Fibroblast of skin of right quadriceps (primary cell): ENCODE measurements at regions not wholly inside any gene's neighbourhood (a gene's known extent, or its start where the extent isn't known, plus 50 kb on each side); places are given as distances from the start of the nearest gene placed in this dataset.
"Not testable (repeated sequence)": the region's sequence is repeated elsewhere in the genome, so short reads cannot be mapped to it uniquely, and the experiment has no call there.

Source experiments
- DNase-seq: peaks from one replicate; pipeline ENCODE4 v3.0.0-alpha.2; 2013

DNA sequence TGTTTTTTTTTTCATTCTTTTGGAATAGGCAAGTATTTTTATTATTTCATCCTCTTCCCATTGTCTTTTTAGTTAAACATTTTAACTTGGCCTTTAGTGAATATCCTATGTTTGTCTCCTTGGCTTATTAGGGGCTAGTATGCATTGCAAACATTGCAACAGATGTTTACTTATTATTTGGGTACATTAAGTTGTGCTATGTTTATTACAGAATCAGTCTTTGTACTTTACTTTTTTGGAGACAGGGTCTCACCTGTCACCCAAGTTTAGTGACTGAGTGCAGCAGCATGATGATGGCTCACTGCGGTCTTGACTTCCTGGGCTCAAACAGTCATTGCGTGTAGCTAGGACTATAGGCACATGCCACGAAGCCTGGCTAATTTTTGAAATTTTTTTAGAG is 51.1 kb upstream of the NUDT6 start:
- DNase-seq, result no peak

DNA sequence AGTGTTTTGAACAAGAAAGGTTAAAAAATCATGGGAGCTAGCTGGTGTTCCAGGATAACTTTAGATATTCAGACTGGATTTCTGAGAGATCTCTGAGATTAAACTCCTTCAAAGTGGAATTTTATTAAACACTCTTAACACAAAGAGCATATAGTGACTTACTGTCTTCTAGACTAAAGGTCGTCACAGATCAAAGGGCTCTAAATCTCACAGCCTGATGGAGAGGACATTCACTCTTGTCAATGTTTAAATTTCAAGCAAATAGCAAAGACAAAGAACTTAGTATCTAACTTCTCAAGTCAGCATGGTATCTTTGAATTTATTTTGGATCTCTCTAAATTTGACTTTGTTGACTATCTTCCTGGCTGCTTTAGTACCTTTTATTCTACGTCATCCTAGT is 53.7 kb upstream of the NUDT6 start:
- no peak for DNase-seq

- DNase-seq, result no peak
Measured at GRCh38 chr4:122977103-122977502, 54.7 kb upstream of the NUDT6 start.

DNA sequence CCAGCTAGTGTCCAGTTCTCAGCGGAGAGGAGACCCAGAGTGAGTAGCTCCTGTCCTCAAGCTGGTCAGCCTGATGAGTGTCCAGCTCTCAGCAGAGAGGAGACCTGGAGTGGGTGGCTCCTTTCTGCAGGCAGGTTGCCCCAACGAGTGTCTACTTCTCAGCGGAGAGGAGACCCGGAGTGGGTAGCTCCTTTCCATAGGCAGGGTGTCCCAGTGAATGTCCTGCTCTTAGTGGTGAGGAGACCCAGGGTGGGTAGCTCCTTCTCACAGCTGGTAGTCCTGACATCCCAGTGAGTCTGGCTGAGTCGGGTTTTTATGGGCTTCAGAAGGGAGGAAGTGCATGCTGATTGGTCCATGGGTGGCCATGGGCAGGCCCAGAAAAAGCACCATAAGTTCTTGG is 55.7 kb upstream of the NUDT6 start:
- DNase-seq, result no peak

- DNase-seq, result no peak
Measured at GRCh38 chr4:122978789-122979188, 56.4 kb upstream of the NUDT6 start.

- DNase-seq, result no peak
Measured at GRCh38 chr4:122980860-122981259, 58.5 kb upstream of the NUDT6 start.

DNA sequence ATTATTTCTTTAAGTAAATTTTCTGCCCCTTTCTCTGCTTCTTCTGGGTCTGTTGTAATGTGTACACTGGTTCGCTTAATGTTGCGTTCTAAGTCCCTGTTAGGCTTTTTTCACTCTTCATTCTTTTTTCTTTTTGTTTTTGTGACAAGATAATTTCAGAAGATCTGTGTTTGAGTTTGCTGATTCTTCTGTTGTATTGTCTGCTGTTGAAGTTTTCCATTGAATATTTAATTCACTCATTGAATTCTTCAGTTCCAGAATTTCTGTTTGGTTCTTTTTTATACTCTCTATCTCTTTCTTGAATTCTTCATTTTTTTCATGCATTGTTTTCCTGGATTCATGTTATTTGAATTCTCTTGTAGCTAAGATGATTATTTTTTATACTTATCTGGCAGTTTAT is 66.3 kb upstream of the NUDT6 start:
- DNase-seq, result no peak

GRCh38 chr4:122990891-122991290 is 68.5 kb upstream of the NUDT6 start:
- DNase-seq, result no peak

- DNase-seq, result peak; percentile 54
Measured at GRCh38 chr4:122992057-122992456, 69.7 kb upstream of the NUDT6 start.

- DNase-seq, result no peak
Measured at GRCh38 chr4:122992641-122993040, 70.2 kb upstream of the NUDT6 start.

GRCh38 chr4:122996350-122996749 is 74.0 kb upstream of the NUDT6 start:
- no peak for DNase-seq

DNA sequence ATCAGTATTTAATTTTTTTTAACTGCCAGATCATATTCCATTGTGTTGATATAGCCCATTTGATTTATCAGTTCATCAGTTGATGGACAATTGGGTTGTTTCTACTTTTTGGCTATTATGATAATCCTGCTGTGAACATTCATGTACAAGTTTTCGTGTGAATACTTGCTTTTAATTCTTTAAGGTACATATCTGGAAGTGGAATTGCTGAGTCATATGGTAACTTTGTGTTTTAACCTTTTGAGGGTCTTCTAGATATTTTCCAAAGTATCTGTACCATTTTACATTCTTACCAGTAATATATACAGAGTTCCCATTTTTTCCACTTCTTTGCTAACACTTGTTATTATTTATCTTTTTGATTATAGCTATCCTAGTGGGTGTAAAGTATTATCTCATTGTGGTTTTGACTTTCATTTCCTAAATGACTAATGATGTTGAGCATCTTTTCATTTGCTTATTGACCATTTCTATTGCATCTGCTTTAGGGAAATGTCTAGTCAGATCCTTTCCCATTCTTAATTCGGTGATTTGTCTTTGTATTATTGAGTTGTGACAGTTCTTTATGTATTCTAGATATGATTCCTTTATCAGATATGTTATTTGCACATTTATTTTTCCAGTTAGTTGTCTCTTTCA is 75.2 kb upstream of the NUDT6 start:
- DNase-seq, result no peak

DNA sequence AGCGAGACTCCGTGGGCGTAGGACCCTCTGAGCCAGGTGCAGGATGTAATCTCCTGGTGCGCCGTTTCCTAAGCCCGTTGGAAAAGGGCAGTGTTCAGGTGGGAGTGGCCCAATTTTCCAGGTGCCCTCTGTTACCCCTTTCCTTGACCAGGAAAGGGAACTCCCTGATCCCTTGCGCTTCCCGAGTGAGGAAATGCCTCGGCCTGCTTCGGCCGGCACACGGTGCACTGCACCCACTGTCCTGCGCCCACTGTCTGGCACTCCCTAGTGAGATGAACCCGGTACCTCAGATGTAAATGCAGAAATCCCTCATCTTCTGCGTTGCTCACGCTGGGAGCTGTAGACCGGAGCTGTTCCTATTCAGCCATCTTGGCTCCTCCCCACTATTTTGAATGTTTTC is 81.7 kb upstream of the NUDT6 start:
- not testable (repeated sequence) for DNase-seq

DNA sequence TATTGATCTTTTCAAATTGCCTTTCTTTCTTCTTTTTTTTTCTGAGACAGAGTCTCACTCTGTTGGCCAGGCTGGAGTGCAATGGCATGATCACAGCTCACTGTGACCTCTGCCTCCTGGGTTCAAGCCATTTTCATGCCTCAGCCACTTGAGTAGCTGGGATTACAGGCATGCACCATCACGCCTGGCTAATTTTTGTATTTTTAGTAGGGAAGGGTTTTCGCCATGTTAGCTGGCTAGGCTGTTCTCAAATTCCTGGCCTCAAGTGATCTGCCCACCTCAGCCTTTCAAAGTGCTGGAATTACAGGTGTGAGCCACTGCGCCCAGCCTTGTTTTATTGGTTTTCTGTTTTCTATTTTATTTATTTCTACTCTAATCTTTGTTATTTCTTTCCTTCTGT is 82.7 kb upstream of the NUDT6 start:
- DNase-seq, result not testable (repeated sequence)

DNA sequence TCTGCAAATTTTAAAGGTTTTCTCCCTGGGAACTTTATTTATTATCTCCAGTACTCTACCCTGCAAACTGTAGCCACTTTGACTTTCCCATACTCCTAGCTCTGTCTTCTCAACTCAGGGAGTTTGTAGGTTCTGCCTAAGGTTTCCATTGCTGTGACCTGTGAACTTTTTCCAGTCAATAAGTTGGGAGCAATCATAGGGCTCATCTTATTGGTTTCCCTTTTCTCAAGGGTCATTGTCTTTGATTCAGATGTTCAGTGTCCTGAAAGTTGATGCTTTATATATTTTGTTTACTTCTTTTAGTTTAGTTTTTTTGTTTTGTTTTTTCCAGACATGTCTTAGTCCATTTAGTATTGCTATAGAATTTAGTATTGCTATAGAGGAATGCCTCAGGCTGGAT is 85.3 kb upstream of the NUDT6 start:
- no peak for DNase-seq

GRCh38 chr4:123012416-123012815 is 90.0 kb upstream of the NUDT6 start:
- not testable (repeated sequence) for DNase-seq

DNA sequence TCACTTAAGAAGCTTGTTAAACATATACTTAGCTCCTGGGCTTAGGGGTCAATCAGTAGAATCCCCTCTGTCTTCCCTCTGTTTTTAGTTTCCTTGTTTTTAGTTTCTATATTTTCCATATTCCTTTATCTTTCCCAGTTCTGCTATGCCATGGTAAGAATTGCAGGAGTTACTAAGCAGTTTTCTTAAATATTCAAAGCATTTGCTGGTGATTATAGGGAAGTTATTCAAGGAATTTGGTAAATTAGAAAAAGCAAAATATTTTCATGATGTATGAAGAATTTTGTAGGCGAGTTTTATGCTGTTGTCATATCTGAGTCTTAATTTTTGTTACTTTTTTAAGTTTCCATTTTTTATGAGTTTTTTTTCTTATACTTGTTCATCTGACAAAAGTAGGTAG is 91.6 kb upstream of the NUDT6 start:
- peak; percentile 17 for DNase-seq

DNA sequence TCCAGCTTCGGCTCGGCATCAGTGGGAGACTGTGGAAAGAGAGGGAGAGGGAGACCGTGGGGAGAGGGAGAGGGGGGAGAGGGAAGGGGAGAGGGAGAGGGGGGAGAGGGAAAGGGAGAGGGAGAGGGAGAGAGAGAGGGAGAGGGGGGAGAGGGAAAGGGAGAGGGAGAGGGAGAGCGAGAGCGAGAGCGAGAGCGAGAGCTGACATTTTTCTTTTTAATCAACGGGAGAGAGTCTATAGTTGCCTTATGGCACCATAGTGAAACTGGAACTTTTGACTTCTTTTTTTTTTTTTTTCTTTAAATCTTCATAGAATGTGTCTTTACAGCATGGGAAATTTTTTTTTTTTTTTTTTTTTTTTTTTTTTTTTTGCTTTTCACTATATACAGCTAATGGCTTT is 94.7 kb upstream of the NUDT6 start:
- DNase-seq, result no peak

DNA sequence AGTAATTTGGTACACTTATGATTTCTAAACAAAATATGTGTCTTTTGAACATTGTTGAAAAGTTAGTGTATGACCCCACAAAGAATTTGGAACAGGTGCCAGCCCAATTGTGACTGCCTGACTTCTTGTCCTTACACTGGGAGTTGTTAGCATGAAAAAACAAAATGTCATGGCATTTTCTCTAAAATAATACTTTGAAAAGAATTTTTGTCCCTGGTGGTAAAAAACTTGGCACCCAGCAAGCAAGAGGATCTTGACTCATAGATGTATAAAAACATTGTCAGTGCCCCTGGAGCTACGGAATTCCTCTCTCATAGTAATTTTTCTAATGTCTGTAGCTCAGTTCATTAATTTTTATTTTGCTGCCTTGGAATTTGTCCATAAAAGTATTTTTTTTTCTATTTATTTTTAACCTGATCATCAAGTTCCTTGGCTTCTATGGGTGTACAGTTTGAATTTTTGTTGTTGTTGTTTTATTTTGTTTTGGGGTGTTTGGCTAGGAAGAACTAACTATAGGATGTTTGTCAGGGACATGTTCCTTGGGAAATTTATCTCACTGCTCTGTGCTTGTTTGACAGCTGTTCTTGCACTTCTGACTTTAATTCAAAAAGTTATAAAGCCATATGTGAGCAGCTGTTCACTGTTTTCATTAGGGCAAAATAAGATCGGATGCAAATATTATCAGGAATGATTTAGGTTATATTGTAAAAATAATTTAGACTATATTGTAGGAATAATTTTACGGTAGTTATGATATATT is 95.4 kb upstream of the NUDT6 start:
- DNase-seq, result peak; percentile 57

DNA sequence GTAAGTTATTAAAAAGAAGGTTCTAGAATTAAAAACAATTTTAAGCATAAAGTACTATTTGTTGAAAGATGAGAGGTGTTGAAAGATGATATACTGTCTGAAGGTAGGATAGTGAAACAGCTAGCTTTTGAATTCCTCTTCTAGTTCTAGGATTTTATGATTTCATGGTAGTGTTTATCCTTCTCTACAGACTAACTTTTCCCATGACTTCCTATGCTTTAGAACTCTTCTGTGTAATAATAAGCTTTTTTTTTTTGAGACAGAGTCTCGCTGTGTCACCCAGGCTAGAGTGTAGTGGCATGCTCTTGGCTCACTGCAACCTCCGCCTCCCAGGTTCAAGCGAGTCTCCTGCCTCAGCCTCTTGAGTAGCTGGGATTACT is 96.0 kb upstream of the NUDT6 start:
- no peak for DNase-seq

DNA sequence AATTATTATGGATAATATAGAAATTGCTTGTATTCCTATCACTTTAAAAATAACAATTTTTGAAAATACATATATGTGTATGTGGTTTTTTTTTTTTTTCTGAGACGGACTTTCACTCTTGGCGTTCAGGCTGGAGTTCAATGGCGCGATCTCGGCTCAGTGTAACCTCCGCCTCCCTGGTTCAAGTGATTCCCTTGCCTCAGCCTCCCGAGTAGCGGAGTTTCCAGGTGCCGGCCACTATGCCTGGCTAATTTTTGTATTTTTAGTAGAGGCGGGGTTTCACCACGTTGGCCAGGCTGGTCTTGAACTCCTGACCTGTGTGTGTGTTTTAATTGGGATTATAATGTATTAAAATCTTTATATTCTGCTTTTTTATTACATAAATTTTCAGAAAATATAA is 97.9 kb upstream of the NUDT6 start:
- DNase-seq, result no peak

DNA sequence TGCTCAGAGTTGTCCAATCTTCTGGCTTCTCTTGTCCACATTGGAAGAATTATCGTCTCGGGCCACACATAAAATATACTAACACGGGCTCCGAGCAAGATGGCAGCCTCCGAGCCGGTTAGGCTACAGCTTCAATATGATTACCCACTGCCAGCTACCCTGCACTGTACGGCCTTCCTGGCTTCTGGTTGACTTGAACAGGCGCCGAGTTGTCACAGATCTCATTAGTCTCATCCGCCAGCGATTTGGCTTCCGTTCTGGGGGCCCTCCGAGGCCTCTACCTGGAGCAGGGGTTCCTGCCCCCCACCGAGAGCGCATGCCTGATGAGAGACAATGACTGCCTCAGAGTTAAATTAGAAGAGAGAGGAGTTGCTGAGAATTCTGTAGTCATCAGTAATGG is 101.2 kb upstream of the NUDT6 start:
- no peak for DNase-seq

- DNase-seq, result no peak
Measured at GRCh38 chr4:123024710-123025109, 102.3 kb upstream of the NUDT6 start.

DNA sequence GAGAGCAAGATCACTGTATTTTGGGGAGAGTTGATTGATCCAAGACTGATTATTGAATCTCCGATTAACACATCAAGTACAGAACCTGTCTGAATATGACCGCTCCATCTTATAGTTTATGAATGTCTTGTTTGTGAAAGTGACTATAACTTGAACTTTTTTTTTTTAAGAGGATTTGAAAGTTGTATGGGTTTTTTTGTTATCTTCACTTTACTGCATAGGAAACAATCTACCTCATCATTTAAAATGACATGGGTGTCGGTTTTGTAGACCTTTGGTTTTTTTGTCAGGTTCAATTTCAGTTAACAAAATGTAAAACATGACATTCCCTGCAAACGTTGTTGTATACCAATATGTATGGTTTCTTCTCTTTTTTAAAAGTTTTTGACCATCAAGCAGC is 103.0 kb upstream of the NUDT6 start:
- no peak for DNase-seq

GRCh38 chr4:123026015-123026414 is 103.6 kb upstream of the NUDT6 start:
- DNase-seq, result peak; percentile 54
